Adrenal gland (tissue), 5 donors: ENCODE measurements at regions not wholly inside any gene's neighbourhood (a gene's known extent, or its start where the extent isn't known, plus 50 kb on each side); places are given as distances from the start of the nearest gene placed in this dataset.

Experiments used
- POLR2A ChIP-seq, 2 donors: fragments of 450-650 bp; IDR thresholded peaks; one replicate each; pipeline ENCODE4 v1.6.1; 2017; ENCODE audit warnings: antibody characterized with exemption in 2 of 2, mild to moderate bottlenecking in 2 of 2, moderate library complexity in 1 of 2
- TF ChIP-seq, protein P1 (sequence below), 6 experiments: fragments of 450-650 bp in 4 of 6; fragments of 200-600 bp in 2 of 6; sonication (generic) in 1 of 6; IDR thresholded peaks; 1 replicate in 5 of 6; 2 replicates in 1 of 6; pipeline versions ENCODE4 v1.5.1 to v1.8.0; 2016 to 2021; ENCODE audit warnings: antibody characterized with exemption in 6 of 6, mild to moderate bottlenecking in 2 of 6, moderate library complexity in 1 of 6
- donor health status: DM: no; HTN: no; CAD: no.

DNA sequence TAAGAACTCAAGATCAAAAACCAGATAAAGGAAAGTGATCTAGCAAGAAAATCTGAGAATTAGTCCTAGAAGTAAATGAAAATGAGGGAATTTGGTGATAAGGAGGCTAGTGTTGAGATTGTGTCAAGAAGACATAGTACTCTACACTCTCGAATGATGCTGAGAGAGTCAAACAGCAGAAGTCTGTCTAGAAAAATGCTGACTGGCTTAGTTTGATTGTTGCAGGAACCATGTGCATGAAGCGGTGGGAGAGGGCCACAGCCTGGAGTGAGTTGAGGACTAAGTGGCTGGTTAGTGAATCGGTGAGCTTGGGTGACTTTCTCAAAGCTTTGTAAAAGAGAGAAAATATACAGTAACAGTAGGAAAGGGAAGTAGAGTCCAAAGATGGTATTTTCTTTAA lies 124.5 kb downstream of the LRIG3 start:
- TF ChIP-seq, protein P1, sequence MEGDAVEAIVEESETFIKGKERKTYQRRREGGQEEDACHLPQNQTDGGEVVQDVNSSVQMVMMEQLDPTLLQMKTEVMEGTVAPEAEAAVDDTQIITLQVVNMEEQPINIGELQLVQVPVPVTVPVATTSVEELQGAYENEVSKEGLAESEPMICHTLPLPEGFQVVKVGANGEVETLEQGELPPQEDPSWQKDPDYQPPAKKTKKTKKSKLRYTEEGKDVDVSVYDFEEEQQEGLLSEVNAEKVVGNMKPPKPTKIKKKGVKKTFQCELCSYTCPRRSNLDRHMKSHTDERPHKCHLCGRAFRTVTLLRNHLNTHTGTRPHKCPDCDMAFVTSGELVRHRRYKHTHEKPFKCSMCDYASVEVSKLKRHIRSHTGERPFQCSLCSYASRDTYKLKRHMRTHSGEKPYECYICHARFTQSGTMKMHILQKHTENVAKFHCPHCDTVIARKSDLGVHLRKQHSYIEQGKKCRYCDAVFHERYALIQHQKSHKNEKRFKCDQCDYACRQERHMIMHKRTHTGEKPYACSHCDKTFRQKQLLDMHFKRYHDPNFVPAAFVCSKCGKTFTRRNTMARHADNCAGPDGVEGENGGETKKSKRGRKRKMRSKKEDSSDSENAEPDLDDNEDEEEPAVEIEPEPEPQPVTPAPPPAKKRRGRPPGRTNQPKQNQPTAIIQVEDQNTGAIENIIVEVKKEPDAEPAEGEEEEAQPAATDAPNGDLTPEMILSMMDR (IDR thresholded peaks at IDR 0.05), result no peak
- no peak for TF ChIP-seq POLR2A (IDR thresholded peaks at IDR 0.05)
